GM23338 (cell line): ENCODE measurements at regions not wholly inside any gene's neighbourhood (a gene's known extent, or its start where the extent isn't known, plus 50 kb on each side); places are given as distances from the start of the nearest gene placed in this dataset.

Source experiments
- ATAC-seq: fragments of 200-7000 bp; cut with Tn5 transposase; 3 replicates; pipeline ENCODE4 v1.9.1; 2020
- DNase-seq: peaks from one replicate; pipeline ENCODE4 v3.0.0-alpha.2; 2015; ENCODE audit warnings: low spot score
- H2AFZ ChIP-seq: fragments of 200-600 bp; sonication (generic); 2 replicates; pipeline ENCODE4 v1.8.0; 2016; ENCODE audit warnings: antibody characterized with exemption, mild to moderate bottlenecking, moderate library complexity
- H3F3A ChIP-seq: fragments of 200-600 bp; sonication (generic); replicated peaks from 2 replicates; pipeline ENCODE4 v1.8.0; 2017; ENCODE audit warnings: antibody characterized with exemption, mixed run types, low read depth
- H3K27ac ChIP-seq: fragments of 200-600 bp; sonication (generic); 2 replicates; pipeline ENCODE4 v1.6.1; 2016; ENCODE audit warnings: low read depth
- H3K27me3 ChIP-seq: fragments of 200-600 bp; sonication (generic); 2 replicates; pipeline ENCODE4 v1.8.0; 2016; ENCODE audit warnings: mild to moderate bottlenecking, mixed run types, moderate library complexity; ENCODE audit not compliant: insufficient read depth
- H3K36me3 ChIP-seq: fragments of 200-600 bp; sonication (generic); 2 replicates; pipeline ENCODE4 v1.8.0; 2016; ENCODE audit warnings: mild to moderate bottlenecking; ENCODE audit not compliant: insufficient read depth
- H3K4me1 ChIP-seq: fragments of 200-600 bp; sonication (generic); 2 replicates; pipeline ENCODE4 v1.8.0; 2016; ENCODE audit warnings: mild to moderate bottlenecking, moderate library complexity; ENCODE audit not compliant: insufficient read depth
- H3K4me2 ChIP-seq: fragments of 200-600 bp; sonication (generic); 2 replicates; pipeline ENCODE4 v1.7.1; 2017; ENCODE audit warnings: mixed run types
- H3K4me3 ChIP-seq: fragments of 200-600 bp; sonication (generic); 2 replicates; pipeline ENCODE4 v1.6.1; 2016; ENCODE audit warnings: mixed run types
- H3K79me2 ChIP-seq: fragments of 200-600 bp; sonication (generic); replicated peaks from 2 replicates; pipeline ENCODE4 v1.8.0; 2017; ENCODE audit warnings: mild to moderate bottlenecking; ENCODE audit not compliant: insufficient read depth
- H3K9me2 ChIP-seq: fragments of 200-600 bp; sonication (generic); 2 replicates; pipeline ENCODE4 v1.8.0; 2017; ENCODE audit not compliant: insufficient read depth
- H4K20me1 ChIP-seq: fragments of 200-600 bp; sonication (generic); replicated peaks from 2 replicates; pipeline ENCODE4 v1.8.0; 2017; ENCODE audit warnings: mild to moderate bottlenecking; ENCODE audit not compliant: insufficient read depth
- H3K27ac Mint-ChIP-seq: 2 replicates; pipeline ENCODE4 v1.8.0; 2020; ENCODE audit warnings: inconsistent platforms, mild to moderate bottlenecking, moderate library complexity, mixed read lengths
- H3K27me3 Mint-ChIP-seq: 3 replicates; pipeline ENCODE4 v1.8.0; 2022; ENCODE audit warnings: low read depth, mild to moderate bottlenecking, moderate library complexity, mixed read lengths, inconsistent platforms; ENCODE audit not compliant: insufficient read depth, poor library complexity
- H3K36me3 Mint-ChIP-seq: 3 replicates; pipeline ENCODE4 v1.8.0; 2021; ENCODE audit warnings: low read depth, mild to moderate bottlenecking, inconsistent platforms, moderate library complexity, mixed read lengths
- H3K4me1 Mint-ChIP-seq: 3 replicates; pipeline ENCODE4 v1.8.0; 2020; ENCODE audit warnings: mild to moderate bottlenecking, inconsistent platforms, mixed read lengths
- H3K4me3 Mint-ChIP-seq: 3 replicates; pipeline ENCODE4 v1.8.0; 2021; ENCODE audit warnings: moderate library complexity, mild to moderate bottlenecking, inconsistent platforms, mixed read lengths
- H3K9me3 Mint-ChIP-seq: 3 replicates; pipeline ENCODE4 v1.8.0; 2020; ENCODE audit warnings: moderate library complexity, mild to moderate bottlenecking, inconsistent platforms, mixed read lengths
- CREB1 ChIP-seq: fragments of 250-450 bp; sonication (Bioruptor Pico); IDR thresholded peaks from 2 replicates; pipeline ENCODE4 v1.5.0; 2020; ENCODE audit warnings: low read depth, mild to moderate bottlenecking, moderate library complexity
- EZH2 ChIP-seq: fragments of 200-600 bp; sonication (generic); IDR thresholded peaks from one replicate; pipeline ENCODE4 v1.8.0; 2017; ENCODE audit warnings: antibody characterized with exemption, mild to moderate bottlenecking, low read depth; ENCODE audit not compliant: unreplicated experiment
- EZH2phosphoT487 ChIP-seq: fragments of 200-600 bp; sonication (generic); IDR thresholded peaks from one replicate; pipeline ENCODE4 v1.8.1; 2018; ENCODE audit warnings: antibody characterized with exemption; ENCODE audit not compliant: unreplicated experiment
- JUNB ChIP-seq: IDR thresholded peaks from one replicate; pipeline ENCODE4 v1.6.1; 2016; ENCODE audit warnings: antibody characterized with exemption; ENCODE audit not compliant: unreplicated experiment
- NANOG ChIP-seq: IDR thresholded peaks from 2 replicates; pipeline ENCODE4 v1.6.1; 2016; ENCODE audit warnings: antibody characterized with exemption, borderline replicate concordance
- POLR2AphosphoS5 ChIP-seq: IDR thresholded peaks from 2 replicates; pipeline ENCODE4 v1.6.1; 2016; ENCODE audit warnings: antibody characterized with exemption, low read depth
- REST ChIP-seq: IDR thresholded peaks from one replicate; pipeline ENCODE4 v1.6.1; 2018; ENCODE audit warnings: antibody characterized with exemption; ENCODE audit not compliant: unreplicated experiment
- STAT1 ChIP-seq: IDR thresholded peaks from one replicate; pipeline ENCODE4 v1.6.1; 2016; ENCODE audit warnings: antibody characterized with exemption; ENCODE audit not compliant: unreplicated experiment
- ZNF114 ChIP-seq: fragments of 250-450 bp; sonication (Bioruptor Pico); IDR thresholded peaks from 2 replicates; pipeline ENCODE4 v1.5.0; 2020; ENCODE audit warnings: mild to moderate bottlenecking, moderate library complexity
- ZNF331 ChIP-seq: fragments of 250-450 bp; sonication (Bioruptor Pico); IDR thresholded peaks from 2 replicates; pipeline ENCODE4 v1.5.0; 2020; ENCODE audit warnings: low read depth, mild to moderate bottlenecking, moderate library complexity
- ZNF462 ChIP-seq: fragments of 250-450 bp; sonication (Bioruptor Pico); IDR thresholded peaks from 2 replicates; pipeline ENCODE4 v1.5.0; 2020; ENCODE audit warnings: mild to moderate bottlenecking, moderate library complexity
- TF ChIP-seq, protein P1 (sequence below), 2 experiments: fragments of 200-600 bp in 1 of 2; sonication (generic) in 1 of 2; conservative IDR thresholded peaks; 2 replicates each; pipeline versions ENCODE4 v1.5.1 to v1.6.1; 2016 to 2017; ENCODE audit warnings: antibody characterized with exemption in 2 of 2, low read depth in 2 of 2, mild to moderate bottlenecking in 2 of 2, moderate library complexity in 1 of 2
- TF ChIP-seq, protein P2 (sequence below): IDR thresholded peaks from 2 replicates; pipeline ENCODE4 v1.6.1; 2016; ENCODE audit warnings: antibody characterized with exemption

DNA sequence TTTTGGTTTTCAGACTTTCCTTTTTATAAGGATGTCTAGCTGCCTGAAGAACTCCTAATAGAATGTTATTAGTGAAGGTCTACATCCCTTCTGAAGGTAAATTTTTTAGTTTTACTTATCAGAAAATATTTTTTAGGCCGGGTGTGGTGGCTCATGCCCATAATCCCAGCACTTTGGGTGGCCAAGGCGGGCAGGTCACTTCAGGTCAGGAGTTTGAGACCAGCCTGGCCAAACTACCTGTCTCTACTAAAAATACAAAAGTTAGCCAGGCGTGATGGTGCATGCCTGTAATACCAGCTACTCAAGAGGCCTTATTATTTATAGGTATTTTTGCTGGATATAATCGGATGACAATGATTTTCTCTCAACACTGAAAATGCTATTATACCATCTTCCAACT is 181.9 kb upstream of the KCNK2 start (continued):
- TF ChIP-seq ZNF462 (CRISPR knock-in tag) (no peak), POLR2AphosphoS5 (no peak), ZNF114 (CRISPR knock-in tag) (no peak), CREB1 (no peak), NANOG (no peak), STAT1 (no peak), EZH2phosphoT487 (no peak), JUNB (no peak), EZH2 (no peak)

GRCh38 chr1:214901718-214902117 is 180.8 kb upstream of the KCNK2 start:
- Histone ChIP-seq H3K4me3 (no peak overlapping the region), H3F3A (no peaks in the 10 kb centered on the region), H3K27me3 (no peaks in the 10 kb centered on the region), H4K20me1 (no peaks in the 10 kb centered on the region), H3K36me3 (no peaks in the 10 kb centered on the region), H3K79me2 (no peaks in the 10 kb centered on the region), H3K9me2 (no peaks in the 10 kb centered on the region), H3K4me1 (no peaks in the 10 kb centered on the region), H3K4me2 (no peak overlapping the region), H2AFZ (no peak overlapping the region), H3K27ac (no peak overlapping the region)
- no peak for DNase-seq
- Mint-ChIP-seq H3K36me3 (no peaks in the 10 kb centered on the region), H3K27ac (no peak overlapping the region; the same call in 1 of the 2 replicates), H3K9me3 (no peaks in the 10 kb centered on the region), H3K4me1 (no peaks in the 10 kb centered on the region; the same call in 2 of the 3 replicates), H3K4me3 (no peak overlapping the region), H3K27me3 (no peaks in the 10 kb centered on the region)
- ATAC-seq = no peak
- TF ChIP-seq STAT1 (no peak), CREB1 (no peak), EZH2 (no peak), JUNB (no peak), POLR2AphosphoS5 (no peak), REST (no peak), ZNF331 (no peak), NANOG (no peak), ZNF114 (CRISPR knock-in tag) (no peak)
- TF ChIP-seq, protein P1, sequence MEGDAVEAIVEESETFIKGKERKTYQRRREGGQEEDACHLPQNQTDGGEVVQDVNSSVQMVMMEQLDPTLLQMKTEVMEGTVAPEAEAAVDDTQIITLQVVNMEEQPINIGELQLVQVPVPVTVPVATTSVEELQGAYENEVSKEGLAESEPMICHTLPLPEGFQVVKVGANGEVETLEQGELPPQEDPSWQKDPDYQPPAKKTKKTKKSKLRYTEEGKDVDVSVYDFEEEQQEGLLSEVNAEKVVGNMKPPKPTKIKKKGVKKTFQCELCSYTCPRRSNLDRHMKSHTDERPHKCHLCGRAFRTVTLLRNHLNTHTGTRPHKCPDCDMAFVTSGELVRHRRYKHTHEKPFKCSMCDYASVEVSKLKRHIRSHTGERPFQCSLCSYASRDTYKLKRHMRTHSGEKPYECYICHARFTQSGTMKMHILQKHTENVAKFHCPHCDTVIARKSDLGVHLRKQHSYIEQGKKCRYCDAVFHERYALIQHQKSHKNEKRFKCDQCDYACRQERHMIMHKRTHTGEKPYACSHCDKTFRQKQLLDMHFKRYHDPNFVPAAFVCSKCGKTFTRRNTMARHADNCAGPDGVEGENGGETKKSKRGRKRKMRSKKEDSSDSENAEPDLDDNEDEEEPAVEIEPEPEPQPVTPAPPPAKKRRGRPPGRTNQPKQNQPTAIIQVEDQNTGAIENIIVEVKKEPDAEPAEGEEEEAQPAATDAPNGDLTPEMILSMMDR (conservative IDR thresholded peaks at IDR 0.05; ENCODE audit: low read depth in 2 of 2) = no peak
- TF ChIP-seq, protein P2, sequence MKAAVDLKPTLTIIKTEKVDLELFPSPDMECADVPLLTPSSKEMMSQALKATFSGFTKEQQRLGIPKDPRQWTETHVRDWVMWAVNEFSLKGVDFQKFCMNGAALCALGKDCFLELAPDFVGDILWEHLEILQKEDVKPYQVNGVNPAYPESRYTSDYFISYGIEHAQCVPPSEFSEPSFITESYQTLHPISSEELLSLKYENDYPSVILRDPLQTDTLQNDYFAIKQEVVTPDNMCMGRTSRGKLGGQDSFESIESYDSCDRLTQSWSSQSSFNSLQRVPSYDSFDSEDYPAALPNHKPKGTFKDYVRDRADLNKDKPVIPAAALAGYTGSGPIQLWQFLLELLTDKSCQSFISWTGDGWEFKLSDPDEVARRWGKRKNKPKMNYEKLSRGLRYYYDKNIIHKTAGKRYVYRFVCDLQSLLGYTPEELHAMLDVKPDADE = no peak
